HG03457 (cell line): ENCODE measurements at regions not wholly inside any gene's neighbourhood (a gene's known extent, or its start where the extent isn't known, plus 50 kb on each side); places are given as distances from the start of the nearest gene placed in this dataset.
"Not testable (repeated sequence)": the region's sequence is repeated elsewhere in the genome, so short reads cannot be mapped to it uniquely, and the experiment has no call there.

Experiments used
- ATAC-seq: cut with Tn5 transposase; IDR thresholded peaks from one replicate; pipeline ENCODE4 v1.9.1; 2021; ENCODE audit warnings: moderate number of reproducible peaks; ENCODE audit not compliant: unreplicated experiment

DNA sequence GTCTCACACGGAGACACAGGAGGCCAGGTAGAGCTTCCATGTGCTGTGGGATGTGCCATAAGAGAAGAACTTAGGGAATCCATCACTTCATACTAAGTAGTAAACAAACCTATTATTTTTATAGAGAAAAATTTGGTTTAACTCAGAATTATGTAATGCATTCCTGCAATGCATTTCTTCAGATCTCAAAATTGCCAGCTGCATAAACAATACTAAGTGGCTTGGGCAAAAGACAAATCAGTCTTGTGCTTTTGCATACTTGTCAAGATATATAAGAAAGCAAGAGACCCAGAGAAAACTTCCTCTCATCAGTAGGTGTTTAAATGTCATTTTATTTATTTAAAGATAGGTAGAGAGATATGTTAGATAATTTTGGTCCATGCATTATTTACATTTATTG lies 382.1 kb upstream of the CTSO start:
- no peak for ATAC-seq

DNA sequence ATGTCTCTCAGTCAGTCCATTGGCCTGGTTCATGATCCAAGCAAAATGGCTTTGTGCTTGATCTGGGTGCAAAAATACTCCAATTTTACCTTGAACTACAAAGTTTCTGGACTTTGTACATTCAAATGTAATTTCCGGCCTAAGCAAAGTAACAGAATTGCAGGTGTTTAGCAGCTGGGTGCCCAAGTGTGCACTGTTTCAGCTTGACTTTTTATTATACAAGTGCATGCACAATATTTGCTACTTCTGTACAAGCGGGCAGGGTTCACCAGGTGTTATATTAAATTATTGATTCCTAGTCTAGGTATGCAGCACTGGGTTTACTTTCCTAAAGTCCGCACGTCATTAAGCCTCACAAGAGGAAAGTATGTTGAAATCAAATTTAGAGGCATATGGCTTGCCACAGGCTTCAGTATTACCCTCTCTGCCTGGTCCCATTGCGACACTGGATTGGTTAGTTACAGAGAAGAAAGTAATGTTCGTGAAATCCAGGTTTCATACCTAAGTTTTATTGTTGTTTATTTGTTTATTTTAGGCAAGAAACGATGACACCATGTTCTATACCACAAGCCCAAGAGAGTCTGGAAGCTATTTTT lies 376.9 kb upstream of the CTSO start:
- no peak for ATAC-seq

DNA sequence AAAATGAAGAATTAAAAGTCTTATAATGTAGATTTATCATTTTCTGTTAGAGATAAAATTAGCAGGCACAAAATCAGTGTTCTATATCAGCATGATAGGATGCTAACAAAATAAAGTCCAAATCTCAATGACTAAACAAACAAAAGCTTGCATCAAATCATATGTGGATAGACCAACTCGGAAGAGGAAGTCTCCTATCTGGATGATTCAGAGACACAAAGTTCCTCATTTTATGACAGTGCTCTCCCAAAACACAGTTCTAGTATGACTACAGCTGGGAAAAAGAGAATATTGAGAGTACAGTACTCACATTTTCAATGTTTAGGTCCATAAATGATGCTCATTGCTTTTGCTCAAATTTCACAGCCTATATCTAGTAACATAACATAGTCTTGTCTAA lies 376.1 kb upstream of the CTSO start:
- no peak for ATAC-seq

DNA sequence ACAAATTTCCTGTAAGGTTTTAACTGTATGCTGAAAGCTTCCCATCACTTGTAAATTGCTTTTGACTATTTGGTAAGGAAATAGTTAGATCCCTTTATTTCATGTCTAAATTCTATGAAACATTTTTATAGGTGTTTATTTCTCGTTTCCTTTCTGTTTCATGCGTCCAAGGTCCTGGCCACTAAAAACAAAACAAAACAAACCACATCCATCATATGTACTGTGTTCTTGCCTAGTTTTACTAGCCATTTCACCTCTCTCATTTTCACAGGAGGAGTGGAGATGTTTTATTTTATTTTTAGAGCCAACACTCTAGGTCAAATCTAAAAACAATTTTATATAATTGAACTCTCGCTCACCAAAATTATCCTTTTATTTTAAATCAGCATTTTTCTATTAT lies 375.2 kb upstream of the CTSO start:
- ATAC-seq: no peak

DNA sequence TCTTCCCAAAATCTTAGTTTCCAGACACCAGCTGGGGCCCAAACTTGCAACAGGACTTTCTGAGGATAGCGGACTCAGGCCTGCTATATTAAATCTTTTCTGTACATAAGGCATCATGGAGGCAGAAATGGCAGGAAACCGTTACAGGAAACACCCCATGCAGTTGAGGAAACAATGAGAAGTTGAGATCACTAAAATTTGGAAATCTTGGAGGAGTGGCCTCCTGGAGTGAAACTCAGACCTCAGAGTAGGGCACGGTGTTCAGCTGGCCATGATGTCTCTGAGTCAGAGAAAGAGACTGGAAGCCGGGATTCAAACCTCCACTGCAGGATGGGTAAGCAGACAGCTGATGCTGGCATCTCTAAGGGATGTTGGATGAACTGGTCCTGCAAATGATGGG lies 372.6 kb upstream of the CTSO start:
- no peak for ATAC-seq

DNA sequence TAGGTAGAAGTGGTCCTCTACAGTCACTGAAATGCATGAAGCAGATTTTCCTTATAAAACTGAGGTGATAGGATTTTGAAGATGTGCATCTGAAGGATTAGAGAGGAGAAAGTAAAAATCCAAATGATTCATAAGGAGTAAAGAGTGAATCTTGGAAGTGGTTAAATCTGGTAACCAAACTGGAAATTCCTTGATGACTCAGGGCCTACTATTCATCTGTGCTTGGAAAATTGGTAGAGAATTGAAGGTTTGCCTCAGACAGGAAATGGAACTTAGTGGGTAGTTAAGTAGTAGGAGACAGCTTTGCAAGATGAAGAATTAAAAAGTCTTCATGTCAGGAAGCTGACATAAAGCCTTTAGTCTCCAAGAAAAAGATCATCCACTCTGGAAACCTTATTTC lies 368.9 kb upstream of the CTSO start:
- ATAC-seq: no peak

DNA sequence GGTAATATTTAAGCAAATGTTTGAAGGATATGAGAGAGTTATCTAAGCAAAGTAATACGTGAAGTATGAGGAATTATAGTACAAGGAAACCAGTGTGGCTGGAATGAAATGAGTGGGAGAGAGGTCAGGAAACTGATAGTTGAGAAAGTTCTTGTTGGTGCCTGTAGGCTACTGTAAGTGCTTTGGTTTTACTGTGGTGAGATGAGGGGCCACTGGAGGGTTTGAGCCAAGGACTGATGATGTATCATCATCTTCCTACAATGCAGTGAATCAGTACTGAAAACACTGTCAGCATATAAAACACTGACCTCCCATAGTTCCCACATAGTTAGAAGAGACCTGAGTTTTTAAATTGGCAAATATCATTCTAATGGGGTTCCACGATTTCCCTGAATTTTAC lies 367.5 kb upstream of the CTSO start:
- ATAC-seq: no peak

DNA sequence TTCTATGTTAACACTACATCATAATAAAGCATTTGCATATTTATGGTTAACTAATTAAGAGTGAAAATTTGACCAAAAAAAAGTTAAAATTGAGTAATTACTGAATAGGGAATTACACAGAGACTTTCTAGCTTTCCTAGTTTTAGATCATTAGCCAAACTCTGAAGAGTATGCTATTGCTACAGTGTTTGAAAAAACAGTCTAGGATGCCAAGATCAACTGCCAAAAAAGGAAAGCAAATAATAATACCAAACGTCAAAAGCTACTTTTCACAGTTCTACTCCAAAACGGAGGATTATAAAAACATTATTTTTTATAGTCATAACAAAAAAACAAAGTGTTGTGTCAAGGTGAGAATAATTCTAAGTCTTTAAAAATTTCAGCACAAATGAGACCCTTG lies 359.8 kb upstream of the CTSO start:
- no peak for ATAC-seq

DNA sequence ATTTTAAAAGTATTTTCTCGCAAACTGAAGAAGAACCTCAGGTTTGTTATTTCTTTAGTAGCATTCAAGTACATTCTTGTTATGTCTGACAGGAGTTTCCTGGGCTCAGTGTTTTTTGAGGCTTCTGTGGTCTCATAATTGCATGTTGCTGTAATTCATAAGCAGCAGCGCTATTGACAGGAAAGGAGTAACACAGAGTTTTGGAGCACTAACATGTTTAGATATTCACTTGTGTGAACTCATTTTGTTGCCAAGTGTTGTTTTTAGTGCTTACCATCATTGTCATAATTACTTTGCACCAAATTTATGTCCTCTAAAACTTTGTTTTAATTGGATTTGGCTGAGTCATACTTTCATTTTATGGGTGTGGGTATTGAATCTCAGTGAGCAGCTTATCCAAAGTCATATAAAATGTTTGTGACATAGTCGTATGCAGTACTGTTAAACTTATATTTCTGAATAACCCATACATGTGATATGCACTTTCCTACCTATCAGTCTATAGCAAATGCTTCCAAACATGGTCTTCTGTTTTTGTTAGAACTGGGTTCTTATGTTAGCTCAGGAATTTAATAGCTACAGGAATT lies 358.7 kb upstream of the CTSO start:
- no peak for ATAC-seq

DNA sequence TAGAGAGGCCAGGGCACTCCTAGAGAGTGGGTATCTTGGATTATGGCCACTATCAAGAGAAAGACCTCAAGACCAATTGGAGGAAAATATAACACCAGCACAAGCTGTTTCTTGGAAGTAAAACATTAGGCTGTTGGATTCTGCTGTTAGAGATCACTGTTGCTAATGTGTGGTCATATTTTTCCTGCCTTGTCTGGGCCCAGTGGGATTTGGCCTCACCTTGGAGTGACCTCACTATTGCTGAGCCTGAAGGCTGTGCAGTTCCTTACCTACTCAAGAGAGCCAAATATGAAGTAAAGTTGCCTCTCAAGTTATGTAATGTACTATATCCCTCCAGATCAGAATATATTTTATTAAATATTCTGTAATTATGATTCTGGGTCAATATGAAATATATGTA lies 355.4 kb upstream of the CTSO start:
- ATAC-seq: no peak

DNA sequence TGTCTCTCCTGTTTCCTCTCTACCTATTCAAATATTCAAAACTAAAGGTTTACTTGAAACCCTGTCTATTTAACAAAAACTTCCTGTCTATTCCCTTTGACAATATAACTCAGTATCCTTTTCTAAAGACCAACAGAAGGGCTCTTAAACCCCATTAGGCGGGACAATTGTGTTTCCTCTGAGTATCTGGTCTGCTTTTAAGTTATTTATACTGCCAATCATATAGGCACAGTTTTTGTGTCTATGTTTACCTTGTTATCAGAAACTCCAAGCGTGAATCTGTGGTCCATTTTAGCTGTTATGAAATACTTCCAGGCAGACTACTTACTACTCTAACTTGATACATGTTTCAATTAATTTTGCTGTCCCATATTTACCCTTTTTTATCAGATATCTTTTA lies 350.0 kb upstream of the CTSO start:
- ATAC-seq: no peak

DNA sequence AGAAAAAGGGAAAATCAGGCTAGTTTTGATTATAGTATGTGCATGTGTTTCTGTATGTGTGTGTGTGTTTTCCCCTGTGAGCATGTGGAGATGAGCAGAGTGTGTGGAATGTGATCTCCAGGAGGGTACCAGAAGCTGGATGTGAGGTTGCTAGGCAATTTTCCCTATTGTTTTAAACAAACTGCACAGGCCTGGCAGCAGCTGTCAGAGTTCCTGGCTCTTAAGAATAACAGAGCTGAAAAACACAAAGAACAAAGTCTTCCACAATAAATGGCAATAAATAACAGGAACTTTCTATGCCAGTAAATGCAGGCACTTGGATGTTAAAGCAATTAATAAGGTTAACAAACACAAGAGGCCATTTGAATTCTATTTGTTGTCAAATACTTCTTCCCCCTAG lies 344.6 kb upstream of the CTSO start:
- no peak for ATAC-seq

DNA sequence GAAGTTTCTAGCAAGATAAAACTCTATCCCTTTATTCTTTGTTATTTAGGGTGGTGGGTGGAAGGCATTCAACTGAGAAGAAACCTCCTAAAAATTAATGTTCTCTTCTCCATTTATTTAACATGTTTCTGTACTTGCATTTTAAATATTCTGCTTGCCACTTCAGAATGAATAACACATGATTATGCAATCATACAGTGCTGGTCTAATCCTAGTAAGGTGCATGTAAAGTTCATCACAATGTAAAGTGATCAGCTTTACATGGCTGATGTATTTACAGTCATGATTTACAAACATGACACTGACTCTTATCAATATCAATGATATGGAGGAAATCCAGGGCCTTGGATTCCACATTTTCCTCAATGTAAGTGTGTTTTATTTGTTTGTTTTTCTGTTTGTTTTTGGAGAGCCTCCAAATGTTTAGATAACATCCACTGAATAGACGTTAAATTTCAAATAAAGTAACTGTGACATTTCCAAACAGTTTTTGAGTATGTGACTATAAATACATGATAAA lies 342.1 kb upstream of the CTSO start:
- no peak for ATAC-seq

DNA sequence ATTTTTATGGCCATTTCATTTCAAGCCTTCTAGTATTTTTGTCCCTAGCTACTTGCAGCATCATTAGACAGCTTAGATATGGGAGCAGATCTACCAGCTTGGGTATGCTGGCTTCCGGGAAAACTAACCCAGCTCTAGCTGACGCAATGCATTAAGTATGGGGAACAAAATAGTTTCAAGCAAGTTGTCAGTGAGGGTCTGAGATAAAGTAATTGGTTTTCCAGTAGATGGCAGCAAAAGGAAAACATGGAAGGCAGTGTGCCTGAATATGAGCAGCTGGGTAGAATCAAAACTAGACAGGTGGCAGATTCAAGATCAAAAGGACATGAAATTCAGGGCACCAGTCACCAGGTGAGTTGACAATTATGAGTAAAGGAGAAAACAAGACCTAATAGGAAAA lies 340.9 kb upstream of the CTSO start:
- ATAC-seq: no peak

DNA sequence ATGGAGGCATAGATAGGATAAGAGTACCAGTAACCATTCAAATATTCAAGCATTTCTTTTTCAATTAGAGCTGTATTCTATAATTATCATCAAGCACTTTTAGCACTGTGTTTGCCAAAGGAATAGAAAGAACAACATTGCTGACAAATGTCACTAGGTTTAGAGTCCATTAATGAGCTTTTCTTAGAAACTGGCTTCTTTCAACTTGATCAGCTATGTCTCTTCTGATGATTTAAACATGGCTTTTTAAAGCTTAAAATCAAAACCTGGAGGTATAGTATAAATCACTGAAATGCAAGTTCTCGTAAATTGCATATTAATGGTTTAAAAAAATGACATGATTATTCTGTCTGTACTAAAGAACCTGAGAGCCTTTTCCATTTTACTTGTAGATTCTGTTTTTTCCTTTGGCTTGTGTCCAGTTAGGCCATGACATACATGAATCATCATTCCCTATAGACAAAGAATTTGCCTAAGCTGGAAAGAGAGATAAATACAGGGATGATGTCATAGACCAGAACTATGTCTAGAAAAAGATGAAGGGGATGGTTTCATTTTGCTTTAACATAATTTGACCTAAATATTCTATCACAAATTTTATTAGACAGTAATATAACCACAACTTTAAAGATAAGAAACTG lies 340.1 kb upstream of the CTSO start:
- no peak for ATAC-seq

DNA sequence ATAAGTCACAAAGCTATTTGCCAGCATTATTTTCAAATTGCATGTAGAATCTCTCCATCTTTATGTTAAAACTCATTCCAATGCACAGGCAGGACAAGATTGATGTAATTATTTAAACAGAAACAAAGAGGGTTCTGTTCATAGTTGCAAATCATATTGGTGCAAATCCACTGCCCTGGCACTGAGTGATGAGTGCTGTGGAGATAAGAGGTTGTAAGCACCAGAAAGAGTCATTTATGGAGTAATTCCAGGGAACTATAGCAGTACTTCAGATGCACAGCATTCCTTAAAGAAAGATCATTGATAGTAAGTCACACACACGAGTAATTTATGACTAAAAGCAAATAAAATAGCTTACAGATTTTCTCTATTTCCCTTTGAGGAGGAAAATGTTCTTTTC lies 337.7 kb upstream of the CTSO start:
- ATAC-seq: no peak

DNA sequence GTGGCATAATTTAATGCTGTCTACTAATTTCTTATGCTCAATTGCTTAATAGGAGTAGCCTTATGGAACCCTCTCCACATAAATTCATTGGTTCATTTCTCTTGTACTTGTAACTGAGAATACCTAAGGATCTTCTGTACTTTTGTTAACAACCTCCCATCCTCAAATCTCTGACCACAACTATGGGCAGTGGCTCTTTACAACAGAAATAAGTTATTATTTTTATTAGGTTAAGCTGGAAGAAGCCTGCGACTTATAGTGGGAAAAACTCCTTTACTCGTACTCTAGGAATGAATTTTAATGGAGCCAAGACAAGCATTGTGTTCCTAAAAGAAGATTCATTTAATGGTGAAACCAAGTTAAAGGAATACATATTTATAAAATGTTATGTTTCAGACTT lies 337.1 kb upstream of the CTSO start:
- ATAC-seq: no peak

DNA sequence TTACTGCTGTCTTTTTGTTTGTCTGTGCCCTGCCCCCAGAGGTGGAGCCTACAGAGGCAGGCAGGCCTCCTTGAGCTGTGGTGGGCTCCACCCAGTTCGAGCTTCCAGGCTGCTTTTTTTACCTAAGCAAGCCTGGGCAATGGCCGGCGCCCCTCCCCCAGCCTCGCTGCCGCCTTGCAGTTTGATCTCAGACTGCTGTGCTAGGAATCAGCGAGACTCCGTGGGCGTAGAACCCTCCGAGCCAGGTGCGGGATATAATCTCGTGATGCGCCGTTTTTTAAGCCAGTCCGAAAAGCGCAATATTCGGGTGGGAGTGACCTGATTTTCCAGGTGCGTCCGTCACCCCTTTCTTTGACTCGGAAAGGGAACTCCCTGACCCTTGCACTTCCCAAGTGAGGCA lies 336.4 kb upstream of the CTSO start:
- ATAC-seq: not testable (repeated sequence)

DNA sequence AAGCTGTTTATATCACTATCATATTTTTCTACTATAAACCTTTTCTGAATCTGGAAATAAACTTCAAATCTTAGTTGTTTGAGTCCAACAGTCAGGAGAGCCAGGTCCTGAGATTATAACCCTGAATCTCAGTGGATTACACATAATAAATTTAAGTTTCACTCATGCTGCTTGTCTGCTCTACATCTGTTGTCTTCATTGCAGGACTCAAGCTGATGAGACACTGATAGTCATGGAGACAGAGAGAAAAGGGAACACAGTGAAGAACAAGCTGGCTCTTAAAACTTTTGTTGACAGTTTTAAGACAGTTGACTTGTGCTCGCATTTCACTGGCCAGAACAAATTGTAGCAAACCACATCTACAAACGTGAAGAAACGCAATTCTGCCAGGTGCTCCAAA lies 327.0 kb upstream of the CTSO start:
- no peak for ATAC-seq

DNA sequence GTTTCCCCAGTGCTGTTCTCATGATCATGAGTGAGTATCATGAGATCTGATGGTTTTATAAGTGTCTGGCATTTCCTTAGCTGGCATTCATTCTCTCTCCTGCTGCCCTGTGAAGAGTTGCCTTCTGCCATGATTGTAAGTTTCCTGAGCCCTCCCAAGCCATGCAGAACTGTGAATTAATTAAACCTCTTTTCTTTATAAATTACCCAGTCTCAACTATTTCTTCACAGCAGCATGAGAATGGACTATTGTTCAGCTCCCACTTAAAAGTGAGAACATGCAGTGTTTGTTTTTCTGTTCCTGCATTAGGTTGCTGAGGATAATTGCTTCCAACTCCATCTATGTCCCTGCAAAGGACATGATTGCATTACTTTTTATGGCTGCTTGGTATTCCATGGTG lies 311.7 kb upstream of the CTSO start:
- no peak for ATAC-seq

DNA sequence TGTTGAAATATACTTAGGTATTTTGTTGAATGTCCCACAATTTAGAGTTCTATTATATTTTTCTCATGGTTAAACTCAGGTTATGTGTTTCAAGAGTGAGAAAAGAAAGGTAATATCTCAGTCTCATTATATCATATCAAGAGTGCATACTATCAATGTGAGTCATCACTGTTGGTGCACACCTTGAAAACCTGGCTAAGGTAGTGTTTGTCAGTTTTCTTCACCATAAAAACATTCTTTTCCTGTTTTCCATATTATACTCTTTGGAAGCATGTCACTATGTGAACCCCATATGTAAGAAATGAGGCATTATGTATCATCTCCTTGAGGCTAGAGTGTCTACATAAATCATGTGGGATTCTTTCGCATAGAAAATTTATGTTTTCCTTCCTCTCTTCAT lies 307.6 kb upstream of the CTSO start:
- no peak for ATAC-seq

DNA sequence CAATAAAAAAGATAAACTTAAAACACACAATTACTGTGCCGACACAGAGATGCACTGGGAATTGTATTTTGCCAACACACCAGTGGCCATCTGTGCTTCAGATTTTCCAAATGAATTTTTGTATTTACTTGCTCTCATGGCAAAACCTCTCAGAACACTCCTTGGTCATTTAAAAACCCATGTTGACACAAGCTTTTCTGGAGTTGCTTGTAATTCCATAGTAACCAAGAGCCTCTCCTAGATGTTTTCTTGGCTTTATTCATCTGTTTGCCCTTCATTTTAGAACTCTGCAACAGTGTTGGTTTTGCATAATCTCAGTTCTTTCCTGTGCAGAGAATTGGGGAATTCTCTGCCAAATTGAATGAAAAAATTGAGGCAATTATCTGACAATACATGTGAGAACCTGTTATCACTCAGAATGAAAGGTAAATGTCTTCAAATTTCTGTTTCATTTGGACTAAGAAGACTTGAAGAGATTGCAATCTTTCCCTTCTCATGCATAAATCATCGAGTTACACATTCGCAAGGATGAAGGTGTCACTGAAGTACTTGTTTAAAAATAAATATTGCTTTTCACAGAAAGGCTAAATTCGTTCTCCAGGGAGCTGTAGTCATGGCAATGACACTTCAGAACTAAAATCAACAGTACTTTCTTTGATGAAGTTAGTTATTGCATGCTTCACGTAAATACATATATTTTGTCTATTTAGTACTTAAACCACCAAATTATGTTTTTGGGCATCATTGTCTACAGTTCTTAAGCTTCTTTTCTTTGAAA lies 301.8 kb upstream of the CTSO start:
- no peak for ATAC-seq
